ENCODE measurements at regions not wholly inside any gene's neighbourhood (a gene's known extent, or its start where the extent isn't known, plus 50 kb on each side); places are given as distances from the start of the nearest gene placed in this dataset.

DNA sequence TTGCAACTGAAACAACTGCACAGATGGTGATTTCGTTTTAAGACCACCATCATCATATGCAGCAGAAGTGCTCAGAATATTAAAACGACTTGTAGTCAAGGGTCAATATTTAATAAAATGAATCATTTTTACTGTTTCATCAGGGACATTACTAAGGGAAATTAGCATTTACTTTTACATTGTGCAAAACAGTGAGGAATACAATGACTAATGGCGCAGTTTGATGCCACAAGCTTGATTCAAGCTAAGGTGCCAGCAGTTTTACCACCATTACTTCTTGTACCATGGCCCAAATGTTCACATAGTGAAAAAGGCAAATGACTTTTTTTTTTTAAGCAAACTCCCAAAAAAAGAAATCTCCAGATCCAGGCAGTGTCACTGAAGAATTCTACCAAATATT, 277.4 kb upstream of the CHRNA7 start:
- DNase-seq (ENCODE audit: low read depth): no peak

GRCh38 chr15:31758126-31758525, 272.2 kb upstream of the CHRNA7 start:
- DNase-seq (ENCODE audit: low read depth): no peak

- no peak for DNase-seq (ENCODE audit: low read depth)
Measured at GRCh38 chr15:31768055-31768454, 262.3 kb upstream of the CHRNA7 start.

DNA sequence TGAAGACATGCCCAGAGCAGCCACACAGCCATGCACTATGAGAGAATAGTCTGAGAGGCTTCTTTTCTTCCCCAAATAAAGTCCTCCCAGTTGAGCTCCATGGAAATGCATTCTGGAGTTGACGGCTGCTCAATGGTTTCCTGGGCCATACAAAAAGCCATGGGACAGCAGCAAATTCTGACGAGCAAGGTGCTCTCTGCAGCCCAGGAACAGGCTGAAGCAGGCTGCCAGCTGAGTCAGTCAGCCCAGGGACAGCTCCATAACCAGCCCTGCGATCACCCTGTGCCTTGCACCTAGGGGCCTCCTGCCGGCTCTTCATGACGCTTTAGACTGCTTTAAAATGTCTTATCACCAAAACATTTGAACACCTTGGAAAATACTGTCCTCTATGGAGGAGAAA, 256.3 kb upstream of the CHRNA7 start:
- DNase-seq (ENCODE audit: low read depth): no peak

GRCh38 chr15:31776039-31776438, 254.3 kb upstream of the CHRNA7 start:
- DNase-seq (ENCODE audit: low read depth): no peak

- DNase-seq (ENCODE audit: low read depth): no peak
Measured at GRCh38 chr15:31781261-31781660, 249.1 kb upstream of the CHRNA7 start.

- DNase-seq (ENCODE audit: low read depth): no peak
Measured at GRCh38 chr15:31782016-31782783, 248.1 kb upstream of the CHRNA7 start.

GRCh38 chr15:31782951-31783350, 247.4 kb upstream of the CHRNA7 start:
- DNase-seq (ENCODE audit: low read depth): no peak

DNA sequence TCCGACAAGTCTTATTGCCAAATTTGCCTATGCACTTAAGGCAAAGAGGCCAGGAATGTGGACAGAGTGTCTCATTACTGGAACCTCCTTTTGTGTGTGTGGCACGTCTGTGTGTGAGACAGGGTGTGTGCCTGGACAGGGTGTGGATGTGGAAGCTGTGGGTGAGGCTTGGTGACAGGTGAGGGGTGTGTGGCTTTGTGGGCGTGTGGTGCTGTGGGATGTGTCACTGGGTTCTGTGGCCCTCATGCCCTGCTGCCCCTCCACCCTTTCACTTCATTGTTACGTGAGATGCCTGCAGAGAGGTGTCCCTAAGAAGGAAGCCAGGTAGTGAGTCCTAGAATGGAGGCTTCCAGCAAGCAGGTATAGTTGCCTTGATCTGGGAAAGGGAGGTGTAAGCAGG, 244.0 kb upstream of the CHRNA7 start:
- no peak for DNase-seq (ENCODE audit: low read depth)

DNA sequence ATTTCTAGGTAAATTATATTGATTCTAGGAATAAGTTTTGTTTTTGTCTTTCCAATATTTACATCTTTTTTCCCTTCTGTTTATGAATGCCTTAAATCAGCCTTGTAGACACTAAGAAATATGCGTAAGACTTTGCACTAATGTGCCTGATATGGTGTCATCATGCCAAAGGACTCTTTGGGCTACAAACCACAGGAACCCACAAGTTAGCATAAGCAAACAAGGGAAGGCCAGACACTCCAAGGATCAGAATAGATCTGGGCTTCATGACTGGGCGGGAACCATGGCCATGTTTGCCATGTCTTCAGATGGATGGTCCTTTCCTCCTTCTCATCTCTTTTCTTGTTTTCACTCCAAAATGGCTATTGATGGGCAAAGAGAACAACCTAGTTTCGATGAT, 242.2 kb upstream of the CHRNA7 start:
- DNase-seq (ENCODE audit: low read depth): no peak

GRCh38 chr15:31792611-31793199, 237.6 kb upstream of the CHRNA7 start:
- DNase-seq (ENCODE audit: low read depth): no peak

- DNase-seq (ENCODE audit: low read depth): no peak
Measured at GRCh38 chr15:31799319-31799714, 231.0 kb upstream of the CHRNA7 start.

- DNase-seq (ENCODE audit: low read depth): no peak
Measured at GRCh38 chr15:31799715-31800321, 230.5 kb upstream of the CHRNA7 start.

DNA sequence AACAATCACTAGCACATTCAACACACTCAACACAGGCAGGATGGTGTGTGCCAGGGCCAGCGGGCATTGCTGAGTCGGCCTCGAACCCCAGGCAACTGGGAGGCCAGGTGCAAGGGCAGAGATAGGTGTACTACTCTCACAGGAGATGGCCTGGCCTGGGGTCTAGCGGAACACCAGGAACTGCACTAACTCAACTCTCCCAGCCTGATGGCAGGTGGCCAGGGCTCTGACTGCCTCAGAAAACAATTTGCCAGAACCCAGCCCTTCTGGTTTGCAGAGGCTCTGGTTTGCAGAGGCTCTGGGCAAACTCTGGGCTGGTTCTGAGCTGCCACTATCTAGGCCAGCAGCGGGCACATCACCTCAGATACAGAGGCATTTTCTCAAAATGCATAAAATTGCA, 229.2 kb upstream of the CHRNA7 start:
- no peak for DNase-seq (ENCODE audit: low read depth)

- DNase-seq (ENCODE audit: low read depth): no peak
Measured at GRCh38 chr15:31802761-31803160, 227.6 kb upstream of the CHRNA7 start.

- no peak for DNase-seq (ENCODE audit: low read depth)
Measured at GRCh38 chr15:31803388-31803884, 226.9 kb upstream of the CHRNA7 start.

DNA sequence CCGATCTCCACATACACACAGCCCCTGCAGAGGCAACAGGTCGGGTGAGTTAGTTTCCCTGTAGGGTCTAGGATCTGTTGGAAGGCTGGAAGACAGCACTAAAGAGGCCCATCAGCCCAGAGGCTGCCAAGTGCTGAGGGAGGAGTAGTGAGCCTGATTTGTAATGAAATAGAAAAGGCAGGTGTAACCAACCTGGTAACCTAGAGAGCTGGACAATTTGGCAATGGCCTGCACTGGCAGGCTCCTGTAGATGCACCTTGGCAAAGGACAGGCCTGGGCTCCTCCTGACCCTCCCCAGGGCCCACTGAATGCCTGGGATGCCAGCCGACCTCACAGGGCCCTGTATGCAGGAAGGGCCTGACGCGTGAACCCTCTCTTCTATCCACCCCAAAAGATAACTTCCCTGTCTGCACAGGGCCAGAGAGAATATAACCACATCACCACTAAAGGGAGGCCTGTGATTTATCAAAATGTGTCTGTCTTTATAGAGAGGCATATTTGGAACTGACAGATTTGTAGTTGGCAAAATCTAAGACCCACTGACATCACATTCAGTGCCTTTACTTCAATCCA, 225.1 kb upstream of the CHRNA7 start:
- no peak for DNase-seq (ENCODE audit: low read depth)

DNA sequence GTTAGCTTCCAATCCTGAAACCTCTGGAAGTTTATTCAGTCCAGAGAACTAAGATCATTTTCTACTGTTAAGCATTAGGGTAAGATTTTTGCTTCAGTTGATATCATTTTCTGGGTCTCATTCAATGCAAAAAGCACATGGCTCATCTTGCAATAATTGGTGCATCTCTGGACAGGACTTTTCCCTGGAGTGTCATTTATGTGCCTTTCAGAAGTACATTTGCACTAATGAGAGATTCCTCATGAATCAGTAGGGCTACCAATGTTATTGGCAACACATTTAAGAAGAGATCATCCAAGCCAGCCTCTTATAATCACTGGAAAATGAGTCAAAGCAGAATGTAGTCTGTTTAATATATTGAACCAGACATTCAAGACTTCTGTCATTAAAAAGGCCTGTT, 224.2 kb upstream of the CHRNA7 start:
- no peak for DNase-seq (ENCODE audit: low read depth)

GRCh38 chr15:31811641-31812040, 218.7 kb upstream of the CHRNA7 start:
- no peak for DNase-seq (ENCODE audit: low read depth)

- no peak for DNase-seq (ENCODE audit: low read depth)
Measured at GRCh38 chr15:31814082-31814481, 216.2 kb upstream of the CHRNA7 start.

DNA sequence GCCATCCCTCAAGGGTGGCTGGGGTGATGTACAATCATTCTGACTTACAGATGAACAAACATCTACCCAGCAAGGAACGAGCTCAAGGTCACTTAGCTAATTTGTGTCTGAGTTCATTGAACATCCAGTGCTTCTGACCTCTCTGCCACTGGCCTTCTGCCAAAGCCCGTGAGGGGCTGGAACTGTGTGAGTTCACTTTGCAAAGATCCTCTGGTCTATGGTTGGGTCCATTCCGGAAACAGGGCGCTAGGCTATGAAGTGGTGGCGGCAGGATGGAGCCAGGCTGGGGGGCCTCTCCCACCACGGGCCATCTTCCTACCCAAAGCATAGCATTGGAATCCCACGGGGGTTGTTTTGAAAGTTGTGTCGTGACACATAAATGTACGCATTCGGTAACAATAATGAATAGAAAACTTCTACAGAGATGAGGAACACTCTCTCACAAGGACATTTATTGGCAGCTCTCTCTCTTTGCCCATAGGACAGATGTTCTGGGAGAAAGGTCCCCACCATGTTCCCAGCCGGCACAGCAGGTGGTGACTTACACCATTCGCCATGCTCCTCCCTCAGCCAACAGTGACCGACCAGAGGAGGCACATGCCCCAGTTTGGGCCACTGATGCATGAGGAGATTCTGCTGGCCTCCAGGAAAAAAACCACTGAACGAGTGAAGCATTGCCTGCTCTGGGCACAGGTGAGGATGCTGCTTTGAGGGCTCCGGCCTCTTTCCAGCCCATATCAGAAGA, 214.7 kb upstream of the CHRNA7 start:
- DNase-seq (ENCODE audit: low read depth): no peak

DNA sequence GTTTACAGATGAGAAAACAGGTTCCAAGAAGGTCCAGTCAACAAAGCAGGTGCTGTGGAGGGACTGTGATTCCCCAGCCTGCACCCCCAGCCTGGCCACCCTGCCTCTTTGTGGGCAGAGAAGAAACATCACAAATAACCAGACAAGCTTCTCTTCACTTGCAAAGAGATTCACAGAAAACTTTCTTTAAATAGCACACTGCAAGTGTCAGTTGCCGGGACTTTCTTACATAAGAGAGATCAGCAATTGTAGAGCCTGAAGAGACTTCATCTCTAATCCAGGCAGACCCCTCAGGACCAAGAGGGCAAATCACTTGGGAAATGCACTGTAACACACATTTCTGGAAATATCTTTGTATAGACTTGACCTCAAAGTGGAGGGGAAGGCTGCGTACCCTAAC, 207.9 kb upstream of the CHRNA7 start:
- DNase-seq (ENCODE audit: low read depth): no peak
